RKO (cell line): ENCODE measurements at regions not wholly inside any gene's neighbourhood (a gene's known extent, or its start where the extent isn't known, plus 50 kb on each side); places are given as distances from the start of the nearest gene placed in this dataset.
A peak's percentile ranks its signal among the peaks of the same experiment; 100 is the strongest.
"Not testable (repeated sequence)": the region's sequence is repeated elsewhere in the genome, so short reads cannot be mapped to it uniquely, and the experiment has no call there.

Experiments used
- DNase-seq: peaks from one replicate; pipeline ENCODE4 v3.0.0-alpha.2; 2016; ENCODE audit warnings: low spot score

GRCh38 chr1:148432318-148432717 is 50.8 kb downstream of the PPIAL4G start:
- DNase-seq, result not testable (repeated sequence)

GRCh38 chr1:148429856-148430255 is 53.2 kb downstream of the PPIAL4G start:
- not testable (repeated sequence) for DNase-seq

GRCh38 chr1:148426940-148427611 is 56.0 kb downstream of the PPIAL4G start:
- DNase-seq, result not testable (repeated sequence)

- DNase-seq, result not testable (repeated sequence)
Observed at GRCh38 chr1:148426385-148426784, 56.7 kb downstream of the PPIAL4G start.

- peak; percentile 60 for DNase-seq
Observed at GRCh38 chr1:148424143-148425003, 58.7 kb downstream of the PPIAL4G start.

GRCh38 chr1:148422921-148423320 is 60.2 kb downstream of the PPIAL4G start:
- not testable (repeated sequence) for DNase-seq

- not testable (repeated sequence) for DNase-seq
Observed at GRCh38 chr1:148417241-148417640, 65.9 kb downstream of the PPIAL4G start.

GRCh38 chr1:148413385-148413784 is 69.7 kb downstream of the PPIAL4G start:
- DNase-seq, result not testable (repeated sequence)

GRCh38 chr1:148404786-148405568 is 78.1 kb downstream of the PPIAL4G start:
- DNase-seq, result not testable (repeated sequence)

- not testable (repeated sequence) for DNase-seq
Observed at GRCh38 chr1:148403925-148404324, 79.2 kb downstream of the PPIAL4G start.

- DNase-seq, result not testable (repeated sequence)
Observed at GRCh38 chr1:148403085-148403456, 80.0 kb downstream of the PPIAL4G start.

- peak; percentile 85 for DNase-seq
Observed at GRCh38 chr1:148402152-148403084, 80.7 kb downstream of the PPIAL4G start.

GRCh38 chr1:148397516-148397915 is 85.6 kb downstream of the PPIAL4G start:
- not testable (repeated sequence) for DNase-seq

- not testable (repeated sequence) for DNase-seq
Observed at GRCh38 chr1:148392505-148392904, 90.6 kb downstream of the PPIAL4G start.

GRCh38 chr1:148391323-148391722 is 91.8 kb downstream of the PPIAL4G start:
- not testable (repeated sequence) for DNase-seq

GRCh38 chr1:148389027-148389339 is 94.1 kb downstream of the PPIAL4G start:
- no peak for DNase-seq

GRCh38 chr1:148388260-148389026 is 94.7 kb downstream of the PPIAL4G start:
- DNase-seq, result peak; percentile 88

- DNase-seq, result not testable (repeated sequence)
Observed at GRCh38 chr1:148387949-148388259, 95.2 kb downstream of the PPIAL4G start.

GRCh38 chr1:148387122-148387948 is 95.8 kb downstream of the PPIAL4G start:
- DNase-seq, result not testable (repeated sequence)

GRCh38 chr1:148386617-148387016 is 96.5 kb downstream of the PPIAL4G start:
- DNase-seq, result no peak
